Thoracic aorta (tissue), 2 donors: ENCODE measurements at regions not wholly inside any gene's neighbourhood (a gene's known extent, or its start where the extent isn't known, plus 50 kb on each side); places are given as distances from the start of the nearest gene placed in this dataset.

ENCODE experiments used
- ATAC-seq: fragments of 150-250 bp; one replicate; pipeline ENCODE4 v1.8.0; 2017; ENCODE audit warnings: low read depth; ENCODE audit not compliant: insufficient number of reproducible peaks, low FRiP score
- DNase-seq: peaks from one replicate; pipeline ENCODE4 v3.0.0-alpha.2; 2020; ENCODE audit warnings: low spot score
- H3K27ac ChIP-seq, 2 donors: fragments of 200-600 bp; sonication (generic); 1 replicate in 1 of 2; 2 replicates in 1 of 2; pipeline ENCODE4 v1.5.1; 2016; ENCODE audit warnings: mild to moderate bottlenecking in 2 of 2, moderate library complexity in 2 of 2
- H3K27me3 ChIP-seq: fragments of 200-600 bp; sonication (generic); replicated peaks from 2 replicates; pipeline ENCODE4 v1.6.0; 2016; ENCODE audit warnings: mild to moderate bottlenecking; ENCODE audit not compliant: insufficient read depth
- H3K36me3 ChIP-seq: fragments of 200-600 bp; sonication (generic); one replicate; pipeline ENCODE4 v1.5.1; 2016
- H3K4me1 ChIP-seq, 2 donors: fragments of 200-600 bp; sonication (generic); 1 replicate in 1 of 2; 2 replicates in 1 of 2; pipeline versions ENCODE4 v1.5.1 to v1.6.0; 2016; ENCODE audit warnings: low read depth in 2 of 2, mild to moderate bottlenecking in 1 of 2; ENCODE audit not compliant: control insufficient read depth in 1 of 2
- H3K4me3 ChIP-seq: fragments of 200-600 bp; sonication (generic); 2 replicates; pipeline ENCODE4 v1.5.1; 2016; ENCODE audit warnings: mild to moderate bottlenecking
- H3K9me3 ChIP-seq: fragments of 200-600 bp; sonication (generic); 2 replicates; pipeline ENCODE4 v1.5.1; 2016
- CTCF ChIP-seq: fragments of 200-600 bp; sonication (generic); IDR thresholded peaks from one replicate; pipeline ENCODE4 v1.5.1; 2019; ENCODE audit warnings: antibody characterized with exemption

GRCh38 chr6:109295774-109296156, 86.5 kb downstream of the CD164 start:
- ATAC-seq (no peak), DNase-seq (no peak)
- TF ChIP-seq CTCF: no peak
- no peak overlapping the region for H3K4me3 ChIP-seq
- H3K27me3 ChIP-seq: no peaks in the 10 kb centered on the region
- H3K27ac ChIP-seq: no peak overlapping the region
- no peaks in the 10 kb centered on the region for H3K36me3 ChIP-seq
- H3K9me3 ChIP-seq: no peaks in the 10 kb centered on the region
- peaks cover 21 to 45% of the 10 kb centered on the region in 2 donors for H3K4me1 ChIP-seq

- no peak for DNase-seq
- no peaks in the 10 kb centered on the region for H3K27me3 ChIP-seq
- no peak for TF ChIP-seq CTCF
- peaks cover 21 to 39% of the 10 kb centered on the region in 2 donors for H3K4me1 ChIP-seq
- H3K4me3 ChIP-seq: no peak overlapping the region
- no peak overlapping the region for H3K27ac ChIP-seq
- no peaks in the 10 kb centered on the region for H3K36me3 ChIP-seq
- H3K9me3 ChIP-seq: no peaks in the 10 kb centered on the region
- no peak for ATAC-seq
Measured at GRCh38 chr6:109295109-109295773, 87.0 kb downstream of the CD164 start.

- no peak for TF ChIP-seq CTCF
- Histone ChIP-seq H3K27me3 (no peaks in the 10 kb centered on the region), H3K27ac (no peak overlapping the region), H3K4me3 (no peak overlapping the region), H3K36me3 (no peaks in the 10 kb centered on the region), H3K4me1 (peaks cover 13 to 18% of the 10 kb centered on the region in 2 donors), H3K9me3 (no peaks in the 10 kb centered on the region)
- ATAC-seq: no peak
- DNase-seq: no peak
Measured at GRCh38 chr6:109292983-109293586, 89.2 kb downstream of the CD164 start.

- Histone ChIP-seq H3K27ac (no peak overlapping the region), H3K36me3 (no peaks in the 10 kb centered on the region), H3K4me3 (no peak overlapping the region), H3K27me3 (no peaks in the 10 kb centered on the region), H3K9me3 (no peaks in the 10 kb centered on the region), H3K4me1 (peaks cover 6 to 11% of the 10 kb centered on the region in 2 donors)
- no peak for TF ChIP-seq CTCF
- no peak for ATAC-seq
- no peak for DNase-seq
Measured at GRCh38 chr6:109292420-109292819, 89.8 kb downstream of the CD164 start.

GRCh38 chr6:109291902-109292301, 90.4 kb downstream of the CD164 start:
- ATAC-seq (no peak), DNase-seq (no peak)
- Histone ChIP-seq H3K4me3 (no peak overlapping the region), H3K36me3 (no peaks in the 10 kb centered on the region), H3K27me3 (no peaks in the 10 kb centered on the region), H3K9me3 (no peaks in the 10 kb centered on the region), H3K4me1 (peaks cover 1 to 6% of the 10 kb centered on the region in 2 donors), H3K27ac (no peak overlapping the region)
- TF ChIP-seq CTCF: no peak
